HPDE6-E6E7 (cell line): ENCODE measurements at regions not wholly inside any gene's neighbourhood (a gene's known extent, or its start where the extent isn't known, plus 50 kb on each side); places are given as distances from the start of the nearest gene placed in this dataset.

Experiments
- DNase-seq: peaks from one replicate; pipeline ENCODE4 v3.0.0; 2011; ENCODE audit warnings: missing footprints; ENCODE audit errors: extremely low spot score

- DNase-seq, result no peak
Observed at GRCh38 chr13:30107521-30108136, 199.7 kb downstream of the KATNAL1 start.

- DNase-seq, result no peak
Observed at GRCh38 chr13:30107121-30107520, 200.2 kb downstream of the KATNAL1 start.

- no peak for DNase-seq
Observed at GRCh38 chr13:30105381-30105780, 202.0 kb downstream of the KATNAL1 start.

- no peak for DNase-seq
Observed at GRCh38 chr13:30103161-30103840, 204.1 kb downstream of the KATNAL1 start.

- DNase-seq, result no peak
Observed at GRCh38 chr13:30100226-30100625, 207.1 kb downstream of the KATNAL1 start.

- no peak for DNase-seq
Observed at GRCh38 chr13:30097701-30098100, 209.7 kb downstream of the KATNAL1 start.

- no peak for DNase-seq
Observed at GRCh38 chr13:30097089-30097488, 210.3 kb downstream of the KATNAL1 start.

GRCh38 chr13:30094015-30094414 lies 213.3 kb downstream of the KATNAL1 start:
- DNase-seq, result no peak

GRCh38 chr13:30093236-30093635 lies 214.1 kb downstream of the KATNAL1 start:
- DNase-seq, result no peak

GRCh38 chr13:30091691-30092090 lies 215.7 kb downstream of the KATNAL1 start:
- DNase-seq, result no peak

GRCh38 chr13:30091035-30091434 lies 216.3 kb downstream of the KATNAL1 start:
- DNase-seq, result no peak

GRCh38 chr13:30088312-30088855 lies 219.0 kb downstream of the KATNAL1 start:
- no peak for DNase-seq

- no peak for DNase-seq
Observed at GRCh38 chr13:30085087-30085486, 222.3 kb downstream of the KATNAL1 start.

GRCh38 chr13:30082391-30082790 lies 225.0 kb downstream of the KATNAL1 start:
- DNase-seq, result no peak

GRCh38 chr13:30081331-30081730 lies 226.0 kb downstream of the KATNAL1 start:
- DNase-seq, result no peak

GRCh38 chr13:30079501-30079900 lies 227.8 kb downstream of the KATNAL1 start:
- DNase-seq, result no peak

GRCh38 chr13:30078059-30078458 lies 227.6 kb upstream of the UBL3 start:
- DNase-seq, result no peak

- DNase-seq, result no peak
Observed at GRCh38 chr13:30077240-30077735, 226.9 kb upstream of the UBL3 start.

- no peak for DNase-seq
Observed at GRCh38 chr13:30074955-30075614, 224.7 kb upstream of the UBL3 start.

- no peak for DNase-seq
Observed at GRCh38 chr13:30074431-30074830, 224.0 kb upstream of the UBL3 start.

GRCh38 chr13:30072818-30073186 lies 222.4 kb upstream of the UBL3 start:
- no peak for DNase-seq

- DNase-seq, result no peak
Observed at GRCh38 chr13:30071969-30072817, 221.8 kb upstream of the UBL3 start.
